ENCODE measurements at regions not wholly inside any gene's neighbourhood (a gene's known extent, or its start where the extent isn't known, plus 50 kb on each side); places are given as distances from the start of the nearest gene placed in this dataset.

GRCh38 chr10:112083472-112083871 is 100.1 kb downstream of the GPAM start:
- H3K4me2 ChIP-seq (ENCODE audit: insufficient read depth, low read length) = no peak overlapping the region
- H3K9me1 ChIP-seq (replicated peaks; ENCODE audit: control insufficient read depth, extremely low read depth, insufficient read depth, low read length) = no peaks in the 10 kb centered on the region
- CTCF ChIA-PET = no interaction called here
- intact Hi-C loops (cut with micrococcal nuclease) = no loop called here
- TF ChIP-seq JUN (IDR thresholded peaks at IDR 0.05; ENCODE audit: borderline replicate concordance, insufficient read depth, insufficient read length, low read depth) (no peak), POLR2AphosphoS5 (IDR thresholded peaks at IDR 0.05; ENCODE audit: insufficient read depth, low read depth, low read length) (no peak), FOS (IDR thresholded peaks at IDR 0.05; ENCODE audit: borderline replicate concordance, insufficient read depth, low read length) (no peak)
- H3K27me3 ChIP-seq (ENCODE audit: control insufficient read depth in 2 of 2, insufficient read depth in 2 of 2, low read length in 2 of 2) = no peaks in the 10 kb centered on the region
- H4K20me1 ChIP-seq (replicated peaks; ENCODE audit: control insufficient read depth, extremely low read depth, insufficient read depth, low read length) = no peaks in the 10 kb centered on the region
- no peak for DNase-seq (ENCODE audit: low read depth, low spot score)
- no peak overlapping the region for H3K9ac ChIP-seq (replicated peaks; ENCODE audit: extremely low read depth, insufficient read depth, low read length)
- no peaks in the 10 kb centered on the region for H3K4me1 ChIP-seq (ENCODE audit: control insufficient read depth, extremely low read depth, insufficient read depth, low read length)
- H3K27ac ChIP-seq (ENCODE audit: insufficient read depth, low read depth, low read length) = no peak overlapping the region
- no peaks in the 10 kb centered on the region for H3K79me2 ChIP-seq (ENCODE audit: control insufficient read depth, insufficient read depth, low read length)
- FAIRE-seq = no peak
- POLR2A ChIA-PET = no interaction called here
- no peaks in the 10 kb centered on the region for H3K36me3 ChIP-seq (ENCODE audit: control insufficient read depth in 2 of 2, extremely low read depth in 1 of 2, insufficient read depth in 2 of 2, low read length in 2 of 2)
- H3K9me3 ChIP-seq (replicated peaks; ENCODE audit: control insufficient read depth, insufficient read depth, low read length) = peaks cover 2% of the 10 kb centered on the region
- no peak overlapping the region for H3K4me3 ChIP-seq (replicated peaks in 1 of 3; ENCODE audit: insufficient read depth in 1 of 3, low read depth in 1 of 3, low read length in 3 of 3)
- H2AFZ ChIP-seq (ENCODE audit: low read depth, low read length) = no peak overlapping the region
- BruUV-seq (replicated peaks) = no TSS peak
- dilution Hi-C loops (cut with MboI; ENCODE audit: extremely low pct_ligation_motif_present, low sequenced_read_pairs) = no loop called here

DNA sequence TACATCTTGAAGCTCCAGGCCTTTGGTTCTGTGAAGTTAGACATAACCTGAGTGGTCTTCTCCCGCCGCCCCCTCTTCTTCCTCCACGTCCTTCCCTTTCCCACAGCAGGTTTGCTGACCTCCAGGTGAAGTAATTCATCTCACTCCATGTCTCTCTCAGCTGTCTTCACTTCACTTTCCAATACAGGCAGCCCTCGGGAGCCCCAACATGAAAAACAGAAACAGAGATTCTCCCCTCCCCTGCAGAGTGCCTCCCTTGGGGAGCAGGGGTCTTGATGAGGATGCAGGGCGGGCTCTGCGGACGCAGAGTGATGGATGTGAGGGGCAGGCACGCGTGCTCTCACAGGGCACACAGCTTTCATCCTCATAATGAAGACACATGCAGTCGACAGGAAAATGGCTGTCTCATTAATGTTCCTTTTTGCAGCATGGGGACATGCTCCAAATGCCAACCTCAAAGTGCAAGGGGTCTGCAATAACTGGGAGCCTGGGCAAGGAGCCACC is 95.6 kb downstream of the GPAM start:
- Histone ChIP-seq H3K9me1 (replicated peaks; ENCODE audit: control insufficient read depth, extremely low read depth, insufficient read depth, low read length) (no peaks in the 10 kb centered on the region), H4K20me1 (replicated peaks; ENCODE audit: control insufficient read depth, extremely low read depth, insufficient read depth, low read length) (no peaks in the 10 kb centered on the region), H3K9me3 (replicated peaks; ENCODE audit: control insufficient read depth, insufficient read depth, low read length) (peaks cover 2% of the 10 kb centered on the region), H3K36me3 (ENCODE audit: control insufficient read depth in 2 of 2, extremely low read depth in 1 of 2, insufficient read depth in 2 of 2, low read length in 2 of 2) (no peaks in the 10 kb centered on the region), H3K4me2 (ENCODE audit: insufficient read depth, low read length) (no peak overlapping the region), H3K79me2 (ENCODE audit: control insufficient read depth, insufficient read depth, low read length) (no peaks in the 10 kb centered on the region), H3K4me3 (replicated peaks in 1 of 3; ENCODE audit: insufficient read depth in 1 of 3, low read depth in 1 of 3, low read length in 3 of 3) (no peak overlapping the region), H2AFZ (ENCODE audit: low read depth, low read length) (no peak overlapping the region), H3K9ac (replicated peaks; ENCODE audit: extremely low read depth, insufficient read depth, low read length) (no peak overlapping the region), H3K27me3 (ENCODE audit: control insufficient read depth in 2 of 2, insufficient read depth in 2 of 2, low read length in 2 of 2) (no peaks in the 10 kb centered on the region), H3K4me1 (ENCODE audit: control insufficient read depth, extremely low read depth, insufficient read depth, low read length) (no peaks in the 10 kb centered on the region), H3K27ac (ENCODE audit: insufficient read depth, low read depth, low read length) (no peak overlapping the region)
- FAIRE-seq (no peak), DNase-seq (ENCODE audit: low read depth, low spot score) (no peak)
- dilution Hi-C loops (cut with MboI; ENCODE audit: extremely low pct_ligation_motif_present, low sequenced_read_pairs) = no loop called here
- POLR2A ChIA-PET = no interaction called here
- intact Hi-C loops (cut with micrococcal nuclease) = no loop called here
- no TSS peak for BruUV-seq (replicated peaks)
- no peak for TF ChIP-seq GATA2 (IDR thresholded peaks at IDR 0.05; ENCODE audit: insufficient read depth, insufficient read length, low read depth, low read length)
- TF ChIP-seq, protein P1, sequence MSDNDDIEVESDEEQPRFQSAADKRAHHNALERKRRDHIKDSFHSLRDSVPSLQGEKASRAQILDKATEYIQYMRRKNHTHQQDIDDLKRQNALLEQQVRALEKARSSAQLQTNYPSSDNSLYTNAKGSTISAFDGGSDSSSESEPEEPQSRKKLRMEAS (IDR thresholded peaks at IDR 0.05; ENCODE audit: insufficient read depth, insufficient read length) = no peak
- TF ChIP-seq CTCF (IDR thresholded peaks at IDR 0.05; ENCODE audit: extremely low read depth in 1 of 2, insufficient read depth in 1 of 2, low read depth in 1 of 2, low read length in 2 of 2) = no peak
- no peak for TF ChIP-seq EZH2 (IDR thresholded peaks at IDR 0.05; ENCODE audit: borderline replicate concordance, low read depth, low read length, severe bottlenecking)
- no peak for TF ChIP-seq JUN (IDR thresholded peaks at IDR 0.05; ENCODE audit: borderline replicate concordance, insufficient read depth, insufficient read length, low read depth)
- no peak for TF ChIP-seq POLR2AphosphoS5 (IDR thresholded peaks at IDR 0.05; ENCODE audit: insufficient read depth, low read depth, low read length)
- no peak for TF ChIP-seq POLR2A (IDR thresholded peaks at IDR 0.05; ENCODE audit: low read depth, low read length)
- no peak for TF ChIP-seq FOS (IDR thresholded peaks at IDR 0.05; ENCODE audit: borderline replicate concordance, insufficient read depth, low read length)
- TF ChIP-seq MYC (IDR thresholded peaks at IDR 0.05; ENCODE audit: low read depth, low read length) = no peak
- CTCF ChIA-PET = interaction anchor here (1.3 kb wide), 1 partner anchor 28 kb away, joined by 4 read pairs; no protein-coding TSS in a partner anchor

All from endothelial cell of umbilical vein (primary cell).